Lower leg skin (tissue), 4 donors: ENCODE measurements at regions not wholly inside any gene's neighbourhood (a gene's known extent, or its start where the extent isn't known, plus 50 kb on each side); places are given as distances from the start of the nearest gene placed in this dataset.
A peak's percentile ranks its signal among the peaks of the same experiment; 100 is the strongest.

Experiments used
- DNase-seq, 2 donors: peaks; one replicate each; pipeline ENCODE4 v3.0.0-alpha.2; 2019; ENCODE audit warnings: low spot score in 2 of 2
- H3K4me3 ChIP-seq: fragments of 200-600 bp; sonication (generic); 2 replicates; pipeline ENCODE4 v1.5.1; 2017; ENCODE audit warnings: mild to moderate bottlenecking, low read depth; ENCODE audit not compliant: poor library complexity, severe bottlenecking
- POLR2A ChIP-seq, 2 donors: fragments of 450-650 bp; IDR thresholded peaks; one replicate each; pipeline ENCODE4 v1.6.1; 2016 to 2017; ENCODE audit warnings: antibody characterized with exemption in 2 of 2, mild to moderate bottlenecking in 1 of 2, moderate library complexity in 1 of 2
- WGBS, 2 donors: methylation state at CpG; one replicate each; pipeline ENCODE4 v1.1.5; 2018; 5-methylcytosine and 5-hydroxymethylcytosine counted together
- intact Hi-C: fragments of 100-400 bp; cut with DNase I; formaldehyde crosslinking; loops from one replicate; pipeline ENCODE4 v1.15.0; 2023; ENCODE audit warnings: low total_unique reads
- TF ChIP-seq, protein P1 (sequence below), 3 donors: fragments of 450-650 bp; IDR thresholded peaks; one replicate each; pipeline ENCODE4 v1.5.1; 2016; ENCODE audit warnings: antibody characterized with exemption in 3 of 3, mild to moderate bottlenecking in 3 of 3, moderate library complexity in 2 of 3

DNA sequence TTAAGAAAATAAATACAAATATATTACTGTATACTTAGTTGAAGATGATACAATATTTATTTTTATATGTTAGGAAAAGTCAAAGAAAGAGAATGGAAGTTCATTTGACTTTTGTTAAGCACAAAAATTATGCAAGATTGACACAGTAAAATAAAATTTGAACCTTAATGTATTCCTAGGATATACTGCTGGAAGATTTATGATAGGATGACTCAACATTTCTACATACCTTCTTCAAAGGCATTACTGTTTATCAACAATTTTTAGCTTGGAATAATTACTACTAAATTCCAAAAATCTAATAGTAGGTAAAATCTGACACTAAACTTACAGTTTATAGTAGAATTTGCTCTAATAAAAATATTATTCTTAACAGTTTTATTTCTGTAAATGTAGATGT, 257.3 kb upstream of the ADAMTS5 start:
- no peak for TF ChIP-seq POLR2A (IDR thresholded peaks at IDR 0.05)
- TF ChIP-seq, protein P1, sequence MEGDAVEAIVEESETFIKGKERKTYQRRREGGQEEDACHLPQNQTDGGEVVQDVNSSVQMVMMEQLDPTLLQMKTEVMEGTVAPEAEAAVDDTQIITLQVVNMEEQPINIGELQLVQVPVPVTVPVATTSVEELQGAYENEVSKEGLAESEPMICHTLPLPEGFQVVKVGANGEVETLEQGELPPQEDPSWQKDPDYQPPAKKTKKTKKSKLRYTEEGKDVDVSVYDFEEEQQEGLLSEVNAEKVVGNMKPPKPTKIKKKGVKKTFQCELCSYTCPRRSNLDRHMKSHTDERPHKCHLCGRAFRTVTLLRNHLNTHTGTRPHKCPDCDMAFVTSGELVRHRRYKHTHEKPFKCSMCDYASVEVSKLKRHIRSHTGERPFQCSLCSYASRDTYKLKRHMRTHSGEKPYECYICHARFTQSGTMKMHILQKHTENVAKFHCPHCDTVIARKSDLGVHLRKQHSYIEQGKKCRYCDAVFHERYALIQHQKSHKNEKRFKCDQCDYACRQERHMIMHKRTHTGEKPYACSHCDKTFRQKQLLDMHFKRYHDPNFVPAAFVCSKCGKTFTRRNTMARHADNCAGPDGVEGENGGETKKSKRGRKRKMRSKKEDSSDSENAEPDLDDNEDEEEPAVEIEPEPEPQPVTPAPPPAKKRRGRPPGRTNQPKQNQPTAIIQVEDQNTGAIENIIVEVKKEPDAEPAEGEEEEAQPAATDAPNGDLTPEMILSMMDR (IDR thresholded peaks at IDR 0.05): no peak
- DNase-seq: no peak
- intact Hi-C loops: no loop called here
- H3K4me3 ChIP-seq: no peak overlapping the region

DNA sequence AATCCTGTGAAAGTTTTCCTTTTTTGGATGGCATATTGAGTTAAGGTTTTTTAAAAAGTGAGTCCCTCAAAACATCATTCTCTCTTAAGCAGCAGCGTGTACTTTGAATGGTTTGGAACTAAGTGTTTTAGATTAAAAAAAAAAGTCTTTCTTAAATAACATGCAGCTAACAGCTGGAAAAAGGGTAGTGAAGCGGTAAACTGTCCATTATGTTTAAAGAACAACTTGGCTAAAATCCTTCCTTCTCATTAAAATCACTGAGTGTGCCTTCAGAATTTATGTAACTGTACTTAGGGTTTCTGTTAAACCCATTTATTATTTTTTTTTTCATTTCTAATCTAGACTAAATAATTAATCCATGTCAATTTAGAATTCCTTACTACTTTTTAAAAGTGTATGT, 254.2 kb upstream of the ADAMTS5 start:
- no peak overlapping the region for H3K4me3 ChIP-seq
- TF ChIP-seq, protein P1 (IDR thresholded peaks at IDR 0.05): no peak
- no peak for TF ChIP-seq POLR2A (IDR thresholded peaks at IDR 0.05)
- intact Hi-C loops: no loop called here
- 82 to 84% methylated on average over 2 of the region's 2 CpGs for WGBS, 2 donors
- DNase-seq: no peak

DNA sequence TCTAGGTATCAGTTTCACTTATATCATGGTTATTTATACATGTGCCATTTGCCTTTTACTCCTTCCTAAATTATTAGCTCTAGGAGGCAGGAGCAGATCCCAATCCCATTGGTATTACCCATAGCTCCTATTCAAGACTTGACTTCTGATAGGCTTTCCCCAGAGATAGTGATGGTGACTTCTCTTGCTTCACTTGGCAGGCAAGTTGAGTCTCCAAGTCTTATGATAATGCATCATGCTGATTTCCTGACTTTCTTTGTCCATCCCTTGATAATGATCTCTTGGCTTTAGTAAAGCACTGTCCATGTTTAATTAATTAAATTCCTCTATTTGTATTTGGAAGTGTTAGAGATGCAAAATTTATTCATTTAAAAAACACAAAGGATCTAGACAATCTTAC, 253.5 kb upstream of the ADAMTS5 start:
- no peak overlapping the region for H3K4me3 ChIP-seq
- intact Hi-C loops: no loop called here
- peak in 1 of 2 donors; percentile 51 for DNase-seq
- TF ChIP-seq, protein P1 (IDR thresholded peaks at IDR 0.05): no peak
- TF ChIP-seq POLR2A (IDR thresholded peaks at IDR 0.05): no peak

DNA sequence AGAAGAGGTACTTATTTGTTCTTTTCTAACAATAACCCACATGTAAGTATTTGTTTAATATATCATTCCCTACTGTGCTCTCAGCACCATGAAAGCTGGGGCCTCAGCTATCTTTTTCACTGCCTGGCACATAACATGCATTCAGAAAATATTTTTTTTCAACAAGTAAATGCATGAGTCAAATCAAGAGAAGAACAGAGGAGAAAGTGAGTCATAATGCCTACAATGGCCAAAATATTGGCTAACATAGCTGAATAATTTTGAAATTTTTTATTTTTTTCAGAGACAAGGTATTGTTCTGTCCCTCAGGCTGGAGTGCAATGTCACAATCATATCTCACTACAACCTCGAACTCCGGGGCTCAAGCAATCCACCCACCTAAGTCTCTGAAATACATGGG, 252.2 kb upstream of the ADAMTS5 start:
- no peak for DNase-seq
- intact Hi-C loops: no loop called here
- no peak overlapping the region for H3K4me3 ChIP-seq
- 73% methylated on average over 2 of the region's 2 CpGs for WGBS, 2 donors
- TF ChIP-seq, protein P1 (IDR thresholded peaks at IDR 0.05): no peak
- no peak for TF ChIP-seq POLR2A (IDR thresholded peaks at IDR 0.05)

DNA sequence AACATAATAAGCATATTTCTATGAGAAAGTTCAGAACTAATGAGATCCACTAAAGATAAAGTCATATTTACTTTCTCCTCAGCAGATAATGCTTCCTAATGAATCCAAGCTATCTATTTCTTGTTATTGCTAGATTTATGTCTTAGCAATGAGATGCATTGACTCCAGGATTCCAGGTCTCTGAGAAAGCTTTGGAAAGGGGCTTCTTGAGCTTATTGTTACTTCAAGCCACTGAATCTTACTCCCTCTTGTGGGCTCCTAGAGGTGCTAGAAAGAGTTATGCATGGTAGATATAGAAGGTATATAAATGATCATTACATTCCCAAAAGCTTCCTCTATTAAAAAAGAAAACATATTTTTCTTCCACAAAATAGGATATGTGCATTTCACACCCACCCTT, 246.4 kb upstream of the ADAMTS5 start:
- TF ChIP-seq POLR2A (IDR thresholded peaks at IDR 0.05): no peak
- TF ChIP-seq, protein P1 (IDR thresholded peaks at IDR 0.05): no peak
- intact Hi-C loops: no loop called here

DNA sequence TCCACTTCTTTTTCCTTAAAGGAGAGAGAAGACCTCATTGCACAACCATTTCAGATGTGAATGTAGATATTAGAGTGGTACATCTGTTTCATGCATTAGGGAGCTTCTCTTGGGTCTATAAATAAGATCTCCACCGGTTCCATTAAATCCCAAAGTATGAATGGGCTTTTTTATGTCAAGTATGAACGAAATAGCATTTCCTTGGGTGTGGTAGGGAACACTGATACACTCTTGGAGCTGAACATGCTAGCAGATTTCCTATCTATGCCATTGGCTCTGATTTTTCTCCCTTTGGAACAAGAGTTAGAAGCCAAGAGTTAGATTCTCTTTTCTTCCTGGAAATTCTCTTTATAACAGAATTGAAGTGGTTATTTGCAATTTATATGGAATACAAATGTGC, 245.6 kb upstream of the ADAMTS5 start:
- TF ChIP-seq POLR2A (IDR thresholded peaks at IDR 0.05): no peak
- TF ChIP-seq, protein P1 (IDR thresholded peaks at IDR 0.05): no peak
- WGBS, 2 donors: 31 to 42% methylated on average over 2 of the region's 2 CpGs
- no peak for DNase-seq
- intact Hi-C loops: no loop called here
- H3K4me3 ChIP-seq: no peak overlapping the region

More for the DNA sequence above, 246.4 kb upstream of the ADAMTS5 start:
- no peak overlapping the region for H3K4me3 ChIP-seq
- no peak for DNase-seq
